ENCODE measurements at regions not wholly inside any gene's neighbourhood (a gene's known extent, or its start where the extent isn't known, plus 50 kb on each side); places are given as distances from the start of the nearest gene placed in this dataset.

DNA sequence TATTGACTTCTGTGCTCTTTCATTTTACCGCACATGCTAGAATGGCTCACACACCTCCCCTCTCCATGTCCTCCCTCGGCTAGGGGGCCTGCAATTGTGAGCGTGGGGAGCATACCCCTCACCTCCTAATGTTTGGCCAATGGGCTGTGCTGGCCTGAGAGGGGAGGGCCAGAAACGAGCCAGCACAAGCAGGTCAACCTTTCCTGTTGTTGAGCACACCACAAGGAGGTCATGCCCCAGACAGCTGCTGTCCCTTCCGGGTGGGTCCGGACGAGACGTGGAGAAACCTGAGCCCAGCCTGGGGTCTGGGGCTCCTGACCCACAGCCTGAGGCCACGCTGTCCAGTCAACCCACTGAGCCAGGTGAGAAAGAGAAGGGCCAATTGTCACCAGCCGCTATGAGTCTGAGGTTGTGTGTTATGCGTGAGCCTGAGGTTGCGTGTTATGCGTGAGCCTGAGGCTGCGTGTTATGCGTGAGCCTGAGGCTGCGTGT, 77.4 kb downstream of the TTLL2 start:
- H3K27me3 ChIP-seq (ENCODE audit: insufficient read depth, low read depth), result peaks cover 97% of the 10 kb centered on the region
- H3K4me3 ChIP-seq, result no peak overlapping the region
- no peak for DNase-seq
- no peak overlapping the region for H3K4me2 ChIP-seq
- no peak overlapping the region for H3K27ac ChIP-seq
- H3K79me2 ChIP-seq (ENCODE audit: low read depth), result no peaks in the 10 kb centered on the region
- intact Hi-C loops (cut with micrococcal nuclease; ENCODE audit: unreplicated experiment), result no loop called here
- H3K4me1 ChIP-seq (replicated peaks; ENCODE audit: insufficient read depth), result no peaks in the 10 kb centered on the region
- no peaks in the 10 kb centered on the region for H4K20me1 ChIP-seq (ENCODE audit: insufficient read depth)
- no peak overlapping the region for H2AFZ ChIP-seq
- ChIA-PET POLR2A (ENCODE audit: unreplicated experiment) (no interaction called here), CTCF (no interaction called here)
- no peaks in the 10 kb centered on the region for H3K9me2 ChIP-seq (ENCODE audit: insufficient read depth)
- no peaks in the 10 kb centered on the region for H3K36me3 ChIP-seq (ENCODE audit: low read depth)
- H3F3A ChIP-seq (ENCODE audit: insufficient read depth, low read depth), result no peaks in the 10 kb centered on the region
- no peaks in the 10 kb centered on the region for H3K9me3 ChIP-seq (ENCODE audit: insufficient read depth, low read depth)
- TF ChIP-seq, protein P1, sequence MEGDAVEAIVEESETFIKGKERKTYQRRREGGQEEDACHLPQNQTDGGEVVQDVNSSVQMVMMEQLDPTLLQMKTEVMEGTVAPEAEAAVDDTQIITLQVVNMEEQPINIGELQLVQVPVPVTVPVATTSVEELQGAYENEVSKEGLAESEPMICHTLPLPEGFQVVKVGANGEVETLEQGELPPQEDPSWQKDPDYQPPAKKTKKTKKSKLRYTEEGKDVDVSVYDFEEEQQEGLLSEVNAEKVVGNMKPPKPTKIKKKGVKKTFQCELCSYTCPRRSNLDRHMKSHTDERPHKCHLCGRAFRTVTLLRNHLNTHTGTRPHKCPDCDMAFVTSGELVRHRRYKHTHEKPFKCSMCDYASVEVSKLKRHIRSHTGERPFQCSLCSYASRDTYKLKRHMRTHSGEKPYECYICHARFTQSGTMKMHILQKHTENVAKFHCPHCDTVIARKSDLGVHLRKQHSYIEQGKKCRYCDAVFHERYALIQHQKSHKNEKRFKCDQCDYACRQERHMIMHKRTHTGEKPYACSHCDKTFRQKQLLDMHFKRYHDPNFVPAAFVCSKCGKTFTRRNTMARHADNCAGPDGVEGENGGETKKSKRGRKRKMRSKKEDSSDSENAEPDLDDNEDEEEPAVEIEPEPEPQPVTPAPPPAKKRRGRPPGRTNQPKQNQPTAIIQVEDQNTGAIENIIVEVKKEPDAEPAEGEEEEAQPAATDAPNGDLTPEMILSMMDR (conservative IDR thresholded peaks at IDR 0.05), result no peak
- no peak for TF ChIP-seq EZH2 (IDR thresholded peaks at IDR 0.05; ENCODE audit: low read depth)
- no TSS peak for BruUV-seq (replicated peaks)

DNA sequence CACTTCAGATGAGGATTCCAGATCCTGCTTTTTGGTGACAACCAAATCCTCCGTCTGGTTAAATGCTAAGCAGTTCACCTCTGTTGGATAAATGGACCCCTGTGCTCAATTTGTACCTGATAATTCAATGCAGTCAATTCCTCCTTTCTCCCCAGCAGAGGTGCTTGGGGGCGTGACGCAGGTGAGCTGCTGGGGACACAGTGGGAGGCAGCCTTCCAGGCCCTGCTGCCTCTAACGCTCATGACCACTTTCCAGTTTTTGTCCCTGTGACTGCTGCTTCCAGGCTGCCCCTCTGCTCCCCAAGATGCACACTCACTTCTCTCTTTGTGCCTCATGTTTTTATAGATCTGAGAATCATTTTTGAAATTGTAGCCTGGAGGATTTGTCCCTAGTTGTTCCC, 78.5 kb downstream of the TTLL2 start:
- Histone ChIP-seq H3K27me3 (ENCODE audit: insufficient read depth, low read depth) (peaks cover 95% of the 10 kb centered on the region), H3K4me1 (replicated peaks; ENCODE audit: insufficient read depth) (no peaks in the 10 kb centered on the region), H3K4me2 (no peak overlapping the region), H4K20me1 (ENCODE audit: insufficient read depth) (no peaks in the 10 kb centered on the region), H3K79me2 (ENCODE audit: low read depth) (no peaks in the 10 kb centered on the region), H3F3A (ENCODE audit: insufficient read depth, low read depth) (no peaks in the 10 kb centered on the region), H2AFZ (no peak overlapping the region), H3K36me3 (ENCODE audit: low read depth) (no peaks in the 10 kb centered on the region), H3K27ac (no peak overlapping the region), H3K4me3 (no peak overlapping the region), H3K9me2 (ENCODE audit: insufficient read depth) (no peaks in the 10 kb centered on the region), H3K9me3 (ENCODE audit: insufficient read depth, low read depth) (no peaks in the 10 kb centered on the region)
- no peak for DNase-seq
- ChIA-PET POLR2A (ENCODE audit: unreplicated experiment) (no interaction called here), CTCF (no interaction called here)
- no TSS peak for BruUV-seq (replicated peaks)
- intact Hi-C loops (cut with micrococcal nuclease; ENCODE audit: unreplicated experiment), result no loop called here
- TF ChIP-seq, protein P1 (conservative IDR thresholded peaks at IDR 0.05), result no peak
- no peak for TF ChIP-seq EZH2 (IDR thresholded peaks at IDR 0.05; ENCODE audit: low read depth)

- H3K27ac ChIP-seq, result no peak overlapping the region
- no peaks in the 10 kb centered on the region for H4K20me1 ChIP-seq (ENCODE audit: insufficient read depth)
- H3K9me3 ChIP-seq (ENCODE audit: insufficient read depth, low read depth), result no peaks in the 10 kb centered on the region
- H3K4me3 ChIP-seq, result no peak overlapping the region
- peaks cover 95% of the 10 kb centered on the region for H3K27me3 ChIP-seq (ENCODE audit: insufficient read depth, low read depth)
- CTCF ChIA-PET, result no interaction called here
- no peak overlapping the region for H2AFZ ChIP-seq
- TF ChIP-seq, protein P1 (conservative IDR thresholded peaks at IDR 0.05), result no peak
- TF ChIP-seq EZH2 (IDR thresholded peaks at IDR 0.05; ENCODE audit: low read depth), result no peak
- intact Hi-C loops (cut with micrococcal nuclease; ENCODE audit: unreplicated experiment), result no loop called here
- BruUV-seq (replicated peaks), result no TSS peak
- DNase-seq, result no peak
- no peaks in the 10 kb centered on the region for H3K9me2 ChIP-seq (ENCODE audit: insufficient read depth)
- no peaks in the 10 kb centered on the region for H3K4me1 ChIP-seq (replicated peaks; ENCODE audit: insufficient read depth)
- POLR2A ChIA-PET (ENCODE audit: unreplicated experiment), result no interaction called here
- H3K36me3 ChIP-seq (ENCODE audit: low read depth), result no peaks in the 10 kb centered on the region
- no peaks in the 10 kb centered on the region for H3K79me2 ChIP-seq (ENCODE audit: low read depth)
- H3F3A ChIP-seq (ENCODE audit: insufficient read depth, low read depth), result no peaks in the 10 kb centered on the region
- no peak overlapping the region for H3K4me2 ChIP-seq
These were observed 79.6 kb downstream of the TTLL2 start for GRCh38 chr6:167404385-167405049.

Measured in PC-9 (cell line).